ENCODE measurements at regions not wholly inside any gene's neighbourhood (a gene's known extent, or its start where the extent isn't known, plus 50 kb on each side); places are given as distances from the start of the nearest gene placed in this dataset.

DNA sequence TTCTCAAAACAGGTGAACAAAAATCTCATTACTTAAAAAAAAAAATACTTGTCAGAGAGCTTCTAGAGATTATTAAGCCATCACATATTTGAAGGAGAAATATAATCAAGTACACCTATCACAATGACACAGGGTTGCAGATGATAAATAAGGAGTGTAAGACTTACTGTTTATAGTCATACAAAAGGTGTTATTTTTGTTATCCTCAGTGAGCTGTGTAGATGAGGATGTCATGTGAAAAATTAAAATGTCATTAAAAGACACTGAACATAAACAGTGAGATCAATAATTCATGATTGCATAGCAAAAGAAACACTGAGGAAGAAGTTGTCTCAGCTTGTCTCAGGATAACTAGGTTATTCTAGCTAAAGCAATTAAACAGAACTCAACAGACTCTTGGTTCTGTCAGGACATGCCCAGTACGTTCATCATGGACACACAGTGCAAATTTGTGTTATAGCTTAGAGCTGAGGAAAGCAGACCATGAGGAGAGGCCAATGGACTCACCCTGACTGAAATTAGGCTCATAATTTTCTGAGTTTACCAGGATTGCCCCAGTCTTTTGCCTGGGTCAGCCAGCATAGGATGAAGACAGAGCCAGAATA, 1162.6 kb upstream of the C9orf72 start (continued):
- TF ChIP-seq FOXK1 (CRISPR knock-in tag; IDR thresholded peaks at IDR 0.05; ENCODE audit: borderline replicate concordance) (no peak), ZNF311 (CRISPR knock-in tag; IDR thresholded peaks at IDR 0.05) (no peak), THRAP3 (IDR thresholded peaks at IDR 0.05; ENCODE audit: borderline replicate concordance) (no peak), HDAC3 (IDR thresholded peaks at IDR 0.05; ENCODE audit: borderline replicate concordance, partially characterized antibody) (no peak), ZNF124 (CRISPR knock-in tag; IDR thresholded peaks at IDR 0.05) (no peak), FOXJ3 (CRISPR knock-in tag; IDR thresholded peaks at IDR 0.05) (no peak), ZNF133 (CRISPR knock-in tag; IDR thresholded peaks at IDR 0.05) (no peak)
- TF ChIP-seq, protein P1, sequence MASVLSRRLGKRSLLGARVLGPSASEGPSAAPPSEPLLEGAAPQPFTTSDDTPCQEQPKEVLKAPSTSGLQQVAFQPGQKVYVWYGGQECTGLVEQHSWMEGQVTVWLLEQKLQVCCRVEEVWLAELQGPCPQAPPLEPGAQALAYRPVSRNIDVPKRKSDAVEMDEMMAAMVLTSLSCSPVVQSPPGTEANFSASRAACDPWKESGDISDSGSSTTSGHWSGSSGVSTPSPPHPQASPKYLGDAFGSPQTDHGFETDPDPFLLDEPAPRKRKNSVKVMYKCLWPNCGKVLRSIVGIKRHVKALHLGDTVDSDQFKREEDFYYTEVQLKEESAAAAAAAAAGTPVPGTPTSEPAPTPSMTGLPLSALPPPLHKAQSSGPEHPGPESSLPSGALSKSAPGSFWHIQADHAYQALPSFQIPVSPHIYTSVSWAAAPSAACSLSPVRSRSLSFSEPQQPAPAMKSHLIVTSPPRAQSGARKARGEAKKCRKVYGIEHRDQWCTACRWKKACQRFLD (CRISPR knock-in tag; IDR thresholded peaks at IDR 0.05), result no peak

DNA sequence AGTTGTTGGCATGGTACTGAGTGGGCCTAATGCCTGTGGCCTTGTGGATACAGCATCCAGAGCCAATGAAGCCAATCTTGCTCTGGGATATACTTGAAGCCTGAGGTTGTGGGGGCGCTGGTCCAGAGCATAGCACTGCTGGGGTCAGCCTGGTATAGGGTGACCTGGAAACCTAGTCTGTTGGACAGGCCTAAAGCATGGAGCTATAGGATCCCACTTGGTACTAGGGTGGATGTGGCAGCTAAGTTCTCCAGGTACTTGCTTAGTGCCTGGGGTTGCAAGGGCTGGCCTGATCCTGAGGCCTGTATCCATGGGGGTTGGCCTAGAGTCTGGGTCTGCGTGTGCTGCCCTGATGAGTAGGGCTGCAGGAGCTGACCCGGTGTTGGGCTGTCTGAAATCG, 1168.2 kb upstream of the C9orf72 start:
- no CpG with 5 or more reads among the region's 4 CpGs for WGBS (ENCODE audit: insufficient coverage, low coverage, missing lambda C conversion rate)
- DNase-seq (ENCODE audit: extremely low read depth in 1 of 4, low spot score in 3 of 4) (no peak), FAIRE-seq (no peak), ATAC-seq (no peak)
- Histone ChIP-seq H3K9me1 (ENCODE audit: control insufficient read depth, insufficient read depth, low read length) (no peaks in the 10 kb centered on the region), H3K4me1 (replicated peaks in 1 of 2; ENCODE audit: control insufficient read depth in 2 of 2, insufficient read depth in 2 of 2, low read length in 2 of 2) (no peaks in the 10 kb centered on the region), H3K4me2 (ENCODE audit: insufficient read depth, low read length) (no peak overlapping the region), H3K4me3 (no peak overlapping the region), H3K36me3 (ENCODE audit: control insufficient read depth, insufficient read depth, low read length) (no peaks in the 10 kb centered on the region), H3K79me2 (ENCODE audit: control insufficient read depth, insufficient read depth, low read length) (no peaks in the 10 kb centered on the region), H3K27ac (ENCODE audit: extremely low read depth, low read depth, low read length) (no peak overlapping the region), H4K20me1 (replicated peaks; ENCODE audit: control insufficient read depth, insufficient read depth, low read length) (no peaks in the 10 kb centered on the region), H2AFZ (ENCODE audit: low read depth, low read length) (no peak overlapping the region), H3K27me3 (ENCODE audit: control insufficient read depth in 2 of 2, insufficient read depth in 2 of 2, low read length in 2 of 2) (no peaks in the 10 kb centered on the region), H3K9me3 (replicated peaks; ENCODE audit: control insufficient read depth, insufficient read depth, low read depth, low read length) (no peaks in the 10 kb centered on the region), H3K9ac (ENCODE audit: insufficient read depth in 1 of 2, low read depth in 2 of 2, low read length in 2 of 2) (no peak overlapping the region)
- TF ChIP-seq, protein P2, sequence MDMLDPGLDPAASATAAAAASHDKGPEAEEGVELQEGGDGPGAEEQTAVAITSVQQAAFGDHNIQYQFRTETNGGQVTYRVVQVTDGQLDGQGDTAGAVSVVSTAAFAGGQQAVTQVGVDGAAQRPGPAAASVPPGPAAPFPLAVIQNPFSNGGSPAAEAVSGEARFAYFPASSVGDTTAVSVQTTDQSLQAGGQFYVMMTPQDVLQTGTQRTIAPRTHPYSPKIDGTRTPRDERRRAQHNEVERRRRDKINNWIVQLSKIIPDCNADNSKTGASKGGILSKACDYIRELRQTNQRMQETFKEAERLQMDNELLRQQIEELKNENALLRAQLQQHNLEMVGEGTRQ (CRISPR knock-in tag; IDR thresholded peaks at IDR 0.05), result no peak
- TF ChIP-seq PML (IDR thresholded peaks at IDR 0.05; ENCODE audit: low read length), result no peak
- TF ChIP-seq, protein P3, sequence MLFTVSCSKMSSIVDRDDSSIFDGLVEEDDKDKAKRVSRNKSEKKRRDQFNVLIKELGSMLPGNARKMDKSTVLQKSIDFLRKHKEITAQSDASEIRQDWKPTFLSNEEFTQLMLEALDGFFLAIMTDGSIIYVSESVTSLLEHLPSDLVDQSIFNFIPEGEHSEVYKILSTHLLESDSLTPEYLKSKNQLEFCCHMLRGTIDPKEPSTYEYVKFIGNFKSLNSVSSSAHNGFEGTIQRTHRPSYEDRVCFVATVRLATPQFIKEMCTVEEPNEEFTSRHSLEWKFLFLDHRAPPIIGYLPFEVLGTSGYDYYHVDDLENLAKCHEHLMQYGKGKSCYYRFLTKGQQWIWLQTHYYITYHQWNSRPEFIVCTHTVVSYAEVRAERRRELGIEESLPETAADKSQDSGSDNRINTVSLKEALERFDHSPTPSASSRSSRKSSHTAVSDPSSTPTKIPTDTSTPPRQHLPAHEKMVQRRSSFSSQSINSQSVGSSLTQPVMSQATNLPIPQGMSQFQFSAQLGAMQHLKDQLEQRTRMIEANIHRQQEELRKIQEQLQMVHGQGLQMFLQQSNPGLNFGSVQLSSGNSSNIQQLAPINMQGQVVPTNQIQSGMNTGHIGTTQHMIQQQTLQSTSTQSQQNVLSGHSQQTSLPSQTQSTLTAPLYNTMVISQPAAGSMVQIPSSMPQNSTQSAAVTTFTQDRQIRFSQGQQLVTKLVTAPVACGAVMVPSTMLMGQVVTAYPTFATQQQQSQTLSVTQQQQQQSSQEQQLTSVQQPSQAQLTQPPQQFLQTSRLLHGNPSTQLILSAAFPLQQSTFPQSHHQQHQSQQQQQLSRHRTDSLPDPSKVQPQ (CRISPR knock-in tag; IDR thresholded peaks at IDR 0.05; ENCODE audit: borderline replicate concordance), result no peak
- TF ChIP-seq, protein P4, sequence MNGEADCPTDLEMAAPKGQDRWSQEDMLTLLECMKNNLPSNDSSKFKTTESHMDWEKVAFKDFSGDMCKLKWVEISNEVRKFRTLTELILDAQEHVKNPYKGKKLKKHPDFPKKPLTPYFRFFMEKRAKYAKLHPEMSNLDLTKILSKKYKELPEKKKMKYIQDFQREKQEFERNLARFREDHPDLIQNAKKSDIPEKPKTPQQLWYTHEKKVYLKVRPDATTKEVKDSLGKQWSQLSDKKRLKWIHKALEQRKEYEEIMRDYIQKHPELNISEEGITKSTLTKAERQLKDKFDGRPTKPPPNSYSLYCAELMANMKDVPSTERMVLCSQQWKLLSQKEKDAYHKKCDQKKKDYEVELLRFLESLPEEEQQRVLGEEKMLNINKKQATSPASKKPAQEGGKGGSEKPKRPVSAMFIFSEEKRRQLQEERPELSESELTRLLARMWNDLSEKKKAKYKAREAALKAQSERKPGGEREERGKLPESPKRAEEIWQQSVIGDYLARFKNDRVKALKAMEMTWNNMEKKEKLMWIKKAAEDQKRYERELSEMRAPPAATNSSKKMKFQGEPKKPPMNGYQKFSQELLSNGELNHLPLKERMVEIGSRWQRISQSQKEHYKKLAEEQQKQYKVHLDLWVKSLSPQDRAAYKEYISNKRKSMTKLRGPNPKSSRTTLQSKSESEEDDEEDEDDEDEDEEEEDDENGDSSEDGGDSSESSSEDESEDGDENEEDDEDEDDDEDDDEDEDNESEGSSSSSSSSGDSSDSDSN (IDR thresholded peaks at IDR 0.05; ENCODE audit: borderline replicate concordance in 1 of 2, low read depth in 2 of 2, low read length in 2 of 2), result no peak
- intact Hi-C loops (cut with micrococcal nuclease) (no loop called here), in situ Hi-C loops (cut with MboI) (no loop called here)
- no TSS peak for BruUV-seq (replicated peaks)
- CTCF ChIA-PET (ENCODE audit: low intra/inter-chr PET ratio), result no interaction called here
- POLR2A ChIA-PET, result no interaction called here

Measured in K562 (cell line).